8988T (cell line): ENCODE measurements at regions not wholly inside any gene's neighbourhood (a gene's known extent, or its start where the extent isn't known, plus 50 kb on each side); places are given as distances from the start of the nearest gene placed in this dataset.

Experiments used
- DNase-seq: peaks from one replicate; pipeline ENCODE4 v3.0.0; 2011

- no peak for DNase-seq
Observed at GRCh38 chr9:78746010-78746409, 449.1 kb downstream of the PSAT1 start.

- DNase-seq = no peak
Observed at GRCh38 chr9:78753039-78753438, 456.1 kb downstream of the PSAT1 start.

- DNase-seq = no peak
Observed at GRCh38 chr9:78756813-78757510, 460.0 kb downstream of the PSAT1 start.

GRCh38 chr9:78763424-78763823, 466.5 kb downstream of the PSAT1 start:
- DNase-seq = no peak

GRCh38 chr9:78765861-78766260, 468.9 kb downstream of the PSAT1 start:
- no peak for DNase-seq

- no peak for DNase-seq
Observed at GRCh38 chr9:78767490-78767889, 470.6 kb downstream of the PSAT1 start.

GRCh38 chr9:78769690-78770089, 472.8 kb downstream of the PSAT1 start:
- DNase-seq = no peak

GRCh38 chr9:78775211-78775610, 478.3 kb downstream of the PSAT1 start:
- no peak for DNase-seq

GRCh38 chr9:78775696-78776295, 478.9 kb downstream of the PSAT1 start:
- DNase-seq = no peak

- no peak for DNase-seq
Observed at GRCh38 chr9:78777747-78778146, 480.8 kb downstream of the PSAT1 start.

GRCh38 chr9:78778318-78778717, 481.4 kb downstream of the PSAT1 start:
- DNase-seq = no peak

GRCh38 chr9:78778861-78779374, 482.0 kb downstream of the PSAT1 start:
- DNase-seq = no peak

- DNase-seq = no peak
Observed at GRCh38 chr9:78781681-78782080, 484.8 kb downstream of the PSAT1 start.

- no peak for DNase-seq
Observed at GRCh38 chr9:78782234-78782633, 485.3 kb downstream of the PSAT1 start.

GRCh38 chr9:78782858-78783257, 485.9 kb downstream of the PSAT1 start:
- no peak for DNase-seq

- DNase-seq = no peak
Observed at GRCh38 chr9:78783743-78784142, 486.8 kb downstream of the PSAT1 start.

- no peak for DNase-seq
Observed at GRCh38 chr9:78786794-78787193, 489.9 kb downstream of the PSAT1 start.

- DNase-seq = no peak
Observed at GRCh38 chr9:78788101-78788500, 491.2 kb downstream of the PSAT1 start.

- no peak for DNase-seq
Observed at GRCh38 chr9:78791779-78792178, 494.9 kb downstream of the PSAT1 start.

GRCh38 chr9:78792745-78793144, 495.8 kb downstream of the PSAT1 start:
- DNase-seq = no peak

GRCh38 chr9:78805771-78806170, 508.8 kb downstream of the PSAT1 start:
- DNase-seq = no peak

- no peak for DNase-seq
Observed at GRCh38 chr9:78806492-78807160, 509.7 kb downstream of the PSAT1 start.

- no peak for DNase-seq
Observed at GRCh38 chr9:78807286-78807685, 510.4 kb downstream of the PSAT1 start.

GRCh38 chr9:78808048-78808447, 511.1 kb downstream of the PSAT1 start:
- DNase-seq = no peak
